Heart right ventricle (tissue), 16 donors: ENCODE measurements at regions not wholly inside any gene's neighbourhood (a gene's known extent, or its start where the extent isn't known, plus 50 kb on each side); places are given as distances from the start of the nearest gene placed in this dataset.

ENCODE experiments used
- ATAC-seq, 8 donors: fragments of 200-7000 bp; cut with Tn5 transposase; one replicate each; pipeline ENCODE4 v1.9.1; 2020; ENCODE audit warnings: mild to moderate bottlenecking in 8 of 8, moderate library complexity in 8 of 8, moderate number of reproducible peaks in 1 of 8
- DNase-seq, 2 donors: peaks; one replicate each; pipeline ENCODE4 v3.0.0-alpha.2; 2020
- H3K27ac ChIP-seq, 10 donors: fragments of 200-600 bp; sonication (generic) in 2 of 10; one replicate each; pipeline versions ENCODE4 v1.5.0 to v1.8.0; 2020 to 2022; ENCODE audit warnings: mild to moderate bottlenecking in 3 of 10
- H3K27me3 ChIP-seq, 7 donors: fragments of 200-600 bp; one replicate each; pipeline ENCODE4 v1.8.0; 2021 to 2022; ENCODE audit warnings: mild to moderate bottlenecking in 2 of 7
- H3K36me3 ChIP-seq, 9 donors: fragments of 200-600 bp; sonication (generic) in 1 of 9; one replicate each; pipeline versions ENCODE4 v1.5.0 to v1.8.0; 2020 to 2022; ENCODE audit warnings: mild to moderate bottlenecking in 2 of 9
- H3K4me1 ChIP-seq, 9 donors: fragments of 200-600 bp; sonication (generic) in 1 of 9; one replicate each; pipeline versions ENCODE4 v1.5.0 to v1.8.0; 2020 to 2022; ENCODE audit warnings: mild to moderate bottlenecking in 4 of 9
- H3K4me3 ChIP-seq, 10 donors: fragments of 200-600 bp; sonication (generic) in 2 of 10; one replicate each; pipeline versions ENCODE4 v1.5.0 to v1.8.0; 2020 to 2022; ENCODE audit warnings: mild to moderate bottlenecking in 7 of 10, moderate library complexity in 2 of 10
- H3K9me3 ChIP-seq, 11 donors: fragments of 200-600 bp in 10 of 11; sonication (generic) in 2 of 11; one replicate each; pipeline versions ENCODE4 v1.5.0 to v1.8.0; 2013 to 2022; ENCODE audit warnings: mild to moderate bottlenecking in 2 of 11, control low read depth in 1 of 11, moderate library complexity in 1 of 11
- CTCF ChIP-seq, 9 donors: fragments of 200-600 bp; sonication (generic) in 2 of 9; IDR thresholded peaks; one replicate each; pipeline versions ENCODE4 v1.5.0 to v1.8.0; 2021 to 2022; ENCODE audit warnings: antibody characterized with exemption in 9 of 9, mild to moderate bottlenecking in 5 of 9, moderate library complexity in 1 of 9
- WGBS, 2 donors: extraction: QIAGEN DNeasy Blood & Tissue Kit; methylation state at CpG; one replicate each; pipeline ENCODE4 v1.1.7; 2013; ENCODE audit warnings: inconsistent platforms in 1 of 2; 5-methylcytosine and 5-hydroxymethylcytosine counted together
- intact Hi-C, 10 donors: fragments of 100-400 bp; cut with DNase I; formaldehyde crosslinking; loops; one replicate each; pipeline versions ENCODE4 v1.11.1 to v1.14.2; 2022
- donor health status: Arrhythmogenic right ventricular cardiomyopathy.
- donor health status: ischemic (EF 13 %, LVEDD 7.1; RV severe dilation, severe dysfunction).
- donor health status: healthy with polysubstance abuse.
- donor health status: DM: no; HTN: yes; CAD: no.
- donor health status: DM: no; HTN: no; CAD: no.
- donor health status: ischemic (EF 25% LVEDD 6.9; RV normal size, moderate dysfunction).
- donor health status: ischemic (EF 25% LVEDD 5.7; RV mildly dilated, moderate dysfunction).
- donor health status: healthy.
- donor health status: DM: yes; HTN: yes; CAD: no.
- donor health status: Ischemic cardiomyopathy.
- donor health status: ischemic (EF 35%, LVEDD 5.7; RV mildly dilated, moderate dysfunction).
- donor health status: nonischemic (EF 11% LVEDD 7.7; RV severe dilation, severe dysfunction).
- donor health status: DM: yes; HTN: yes; CAD: no.
- donor health status: PGD.
- donor health status: ischemic (EF 29% LVEDD 5.4; RV normal size, mild dysfunction).
- donor health status: nonischemic (EF 23%, LVEDD 6.1; RV moderate dilation, normal function).

- ATAC-seq (no peak), DNase-seq (no peak)
- Histone ChIP-seq H3K36me3 (no peaks in the 10 kb centered on the region), H3K4me1 (peaks cover 6 to 41% (median 21%) of the 10 kb centered on the region in 9 donors), H3K27me3 (no peaks in the 10 kb centered on the region), H3K9me3 (no peaks in the 10 kb centered on the region), H3K4me3 (no peak overlapping the region), H3K27ac (no peak overlapping the region)
- TF ChIP-seq CTCF (IDR thresholded peaks at IDR 0.05), result no peak
- intact Hi-C loops, result loop anchor here in 1 of 10 donors (10.0 kb wide), 1 partner anchor 63 kb away; no protein-coding TSS in a partner anchor
- 89 to 92% methylated on average over 18 of the region's 18 CpGs for WGBS, 2 donors
Observed at GRCh38 chr1:9447215-9447960, 91.9 kb upstream of the SLC25A33 start.

- whole genome bisulfite sequencing, 2 donors, result 37 to 48% methylated on average over 15 of the region's 15 CpGs
- H3K4me1 ChIP-seq, result peaks cover 6 to 34% (median 20%) of the 10 kb centered on the region in 9 donors
- TF ChIP-seq CTCF (IDR thresholded peaks at IDR 0.05), result peak in 6 of 9 donors; percentile 8 to 43 (median 18)
- DNase-seq (no peak), ATAC-seq (peak in 4 of 8 donors; percentile 36 to 56 (median 44))
- no peaks in the 10 kb centered on the region for H3K36me3 ChIP-seq
- H3K9me3 ChIP-seq, result no peaks in the 10 kb centered on the region
- no peak overlapping the region for H3K4me3 ChIP-seq
- intact Hi-C loops, result loop anchor here in 2 of 10 donors (2.0 to 10.0 kb wide), 2 partner anchors 36 to 64 kb away; no protein-coding TSS in a partner anchor
- H3K27ac ChIP-seq, result peak overlapping the region in 7 of 10 donors; percentile 7 to 70 (median 49)
- no peaks in the 10 kb centered on the region for H3K27me3 ChIP-seq
Observed at GRCh38 chr1:9448132-9449109, 90.8 kb upstream of the SLC25A33 start.

GRCh38 chr1:9449110-9449627 is 90.1 kb upstream of the SLC25A33 start:
- ATAC-seq (peak; percentile 63 to 94 (median 86)), DNase-seq (peak in 1 of 2 donors; percentile 48)
- intact Hi-C loops, result loop anchor here in 2 of 10 donors (2.0 to 10.0 kb wide), 2 partner anchors 36 to 64 kb away; no protein-coding TSS in a partner anchor
- H3K4me1 ChIP-seq, result peaks cover 6 to 31% (median 20%) of the 10 kb centered on the region in 9 donors
- no peaks in the 10 kb centered on the region for H3K9me3 ChIP-seq
- no peaks in the 10 kb centered on the region for H3K36me3 ChIP-seq
- H3K27ac ChIP-seq, result peak overlapping the region in 8 of 10 donors; percentile 7 to 70 (median 44)
- 13 to 26% methylated on average over 10 of the region's 10 CpGs for WGBS, 2 donors
- H3K4me3 ChIP-seq, result no peak overlapping the region
- no peaks in the 10 kb centered on the region for H3K27me3 ChIP-seq
- TF ChIP-seq CTCF (IDR thresholded peaks at IDR 0.05), result no peak
